MV-4-11 (cell line): ENCODE measurements at regions not wholly inside any gene's neighbourhood (a gene's known extent, or its start where the extent isn't known, plus 50 kb on each side); places are given as distances from the start of the nearest gene placed in this dataset.
A peak's percentile ranks its signal among the peaks of the same experiment; 100 is the strongest.
"Not testable (repeated sequence)": the region's sequence is repeated elsewhere in the genome, so short reads cannot be mapped to it uniquely, and the experiment has no call there.

Experiments
- DNase-seq: peaks from one replicate; lab custom pipeline; 2025; lab: John Stamatoyannopoulos, UW

DNA sequence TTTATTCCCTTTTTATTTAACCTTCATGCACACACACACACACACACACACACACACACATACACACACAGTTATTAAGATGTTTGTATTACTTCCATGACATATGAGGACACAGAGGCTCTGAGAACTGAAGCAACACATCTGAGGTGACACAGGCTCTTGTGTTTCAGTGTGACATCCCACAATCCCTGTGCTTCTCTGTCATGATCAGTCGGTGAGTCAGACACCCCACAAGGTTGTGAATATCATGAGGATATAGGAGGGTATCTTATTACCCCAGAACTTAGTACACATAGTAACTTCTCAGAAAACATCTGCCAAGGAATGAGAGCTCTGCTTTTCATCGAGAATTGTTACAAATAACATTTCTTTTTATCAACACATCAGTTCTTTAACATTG lies 459.3 kb downstream of the PLPP3 start:
- no peak for DNase-seq

DNA sequence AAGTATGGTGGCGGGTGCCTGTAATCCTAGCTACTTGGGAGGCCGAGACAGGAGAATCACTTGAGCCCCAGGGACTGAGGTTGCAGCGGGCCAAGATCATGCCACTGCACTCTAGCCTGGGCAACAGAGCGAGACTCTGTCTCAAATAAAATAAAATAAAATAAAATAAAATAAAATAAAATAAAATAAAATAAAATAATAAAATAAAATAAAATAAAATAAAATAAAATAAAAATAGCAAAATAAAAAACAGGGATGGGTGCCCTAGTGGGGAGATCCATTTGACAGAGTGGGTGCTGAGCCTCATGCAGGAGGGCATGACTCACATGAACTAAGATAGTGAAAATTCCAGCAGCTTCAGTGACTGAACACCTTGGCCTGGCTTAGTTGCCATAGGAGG lies 460.7 kb downstream of the PLPP3 start:
- not testable (repeated sequence) for DNase-seq

DNA sequence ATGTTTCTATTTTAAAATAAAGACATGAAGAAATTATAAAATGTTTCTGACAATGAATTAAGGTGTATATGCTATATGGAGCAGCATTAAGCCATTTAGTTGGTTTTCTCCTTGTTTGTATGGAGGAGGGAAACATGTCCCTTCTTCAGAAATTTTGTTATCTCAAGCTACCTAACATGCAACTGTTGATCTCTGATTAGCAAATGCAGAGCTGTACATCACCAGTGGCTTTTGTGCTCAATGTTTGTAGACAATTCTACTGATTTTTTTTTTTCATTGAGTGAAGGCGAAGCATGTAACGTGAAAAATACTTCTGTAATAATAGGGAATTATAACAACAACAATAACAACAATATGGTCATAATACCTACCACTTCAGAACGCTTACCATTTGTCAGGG lies 463.7 kb downstream of the PLPP3 start:
- DNase-seq: no peak

DNA sequence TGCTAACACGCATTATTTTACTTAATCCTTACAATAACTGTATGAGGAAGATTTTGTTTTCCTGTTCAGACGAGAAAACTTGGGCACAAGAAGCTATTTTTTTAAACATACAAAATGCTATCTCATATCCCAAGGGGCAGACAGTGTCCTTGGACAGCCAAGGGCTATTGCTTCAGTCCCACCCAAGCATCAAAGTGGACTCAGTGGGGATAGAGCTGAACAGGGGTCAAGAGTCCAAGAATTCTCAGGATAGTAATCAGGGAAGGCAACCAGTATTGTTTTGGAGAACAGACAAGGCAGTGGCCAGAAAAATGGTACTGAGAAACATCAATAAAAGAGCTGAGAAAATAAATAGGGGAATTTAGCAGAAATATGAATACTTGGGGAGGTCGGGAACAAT lies 465.7 kb downstream of the PLPP3 start:
- no peak for DNase-seq

GRCh38 chr1:56107275-56107638 lies 472.1 kb downstream of the PLPP3 start:
- no peak for DNase-seq

- no peak for DNase-seq
These were observed 472.7 kb downstream of the PLPP3 start for GRCh38 chr1:56106531-56107274.

- no peak for DNase-seq
These were observed 474.0 kb downstream of the PLPP3 start for GRCh38 chr1:56105397-56105796.

- no peak for DNase-seq
These were observed 479.5 kb downstream of the PLPP3 start for GRCh38 chr1:56099766-56100265.

GRCh38 chr1:56098946-56099345 lies 480.4 kb downstream of the PLPP3 start:
- DNase-seq: no peak

- no peak for DNase-seq
These were observed 481.6 kb downstream of the PLPP3 start for GRCh38 chr1:56097713-56098112.

- DNase-seq: no peak
These were observed 483.4 kb downstream of the PLPP3 start for GRCh38 chr1:56095696-56096665.

DNA sequence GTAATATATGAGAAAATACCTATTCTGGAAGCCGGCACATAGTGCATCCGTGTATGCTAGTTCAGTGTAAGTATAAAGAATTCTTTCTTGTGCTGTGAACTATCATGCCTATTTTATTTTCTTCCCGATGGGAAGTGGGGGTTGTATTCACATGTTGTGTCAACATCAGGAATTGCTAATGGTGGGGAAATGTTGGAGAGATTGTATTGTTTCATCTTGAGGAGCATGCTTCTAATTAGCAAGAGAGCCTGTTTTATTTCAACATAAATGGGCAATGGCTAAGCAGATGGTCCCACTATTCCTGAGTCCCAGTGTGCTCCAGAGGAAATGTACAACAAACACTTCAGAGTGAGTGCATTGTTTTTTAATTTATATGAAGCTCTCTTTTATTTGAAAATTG lies 485.2 kb downstream of the PLPP3 start:
- no peak for DNase-seq

- no peak for DNase-seq
These were observed 486.4 kb downstream of the PLPP3 start for GRCh38 chr1:56092684-56093570.

- not testable (repeated sequence) for DNase-seq
These were observed 489.5 kb downstream of the PLPP3 start for GRCh38 chr1:56089826-56090225.

DNA sequence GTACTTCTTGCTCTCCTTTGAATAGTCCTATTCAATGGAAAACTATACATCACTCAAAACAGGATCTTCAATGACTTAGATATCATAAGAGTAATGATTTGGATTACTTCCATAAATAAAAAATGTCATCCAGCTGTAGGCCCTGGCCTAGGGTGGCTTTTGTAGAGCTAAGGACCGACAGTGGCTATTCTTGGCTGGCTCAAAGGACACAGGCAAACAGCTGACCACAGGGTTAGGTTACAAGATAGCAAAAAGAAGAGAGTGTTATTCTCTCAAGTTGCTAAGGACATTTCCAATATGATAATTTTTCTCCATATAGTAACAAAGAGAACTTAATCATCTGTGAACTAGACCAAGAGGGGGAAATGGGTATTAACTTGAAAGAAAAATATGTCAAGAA lies 495.1 kb downstream of the PLPP3 start:
- no peak for DNase-seq

- DNase-seq: no peak
These were observed 497.6 kb downstream of the PLPP3 start for GRCh38 chr1:56081736-56082135.

DNA sequence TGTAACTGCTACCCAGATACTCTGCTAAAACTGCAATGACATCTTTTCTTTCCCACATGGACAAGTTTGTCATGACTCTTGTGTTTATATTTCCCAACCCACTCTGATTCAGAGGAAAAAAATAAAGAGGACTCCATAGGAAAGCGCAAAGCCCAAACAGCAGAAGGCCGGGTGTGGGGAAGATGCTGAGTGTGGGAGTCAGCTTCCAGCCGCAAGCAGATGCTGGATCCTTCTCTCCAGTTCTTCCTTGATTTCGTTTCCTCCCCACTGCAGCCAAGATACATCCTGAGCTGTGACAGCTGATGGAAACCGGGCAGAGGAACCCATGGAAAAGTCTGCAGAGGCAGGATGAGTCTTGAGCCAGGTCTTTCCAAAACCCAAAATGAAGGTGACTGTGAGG lies 498.2 kb downstream of the PLPP3 start:
- no peak for DNase-seq

- DNase-seq: peak; percentile 2
These were observed 499.2 kb downstream of the PLPP3 start for GRCh38 chr1:56080123-56080522.

DNA sequence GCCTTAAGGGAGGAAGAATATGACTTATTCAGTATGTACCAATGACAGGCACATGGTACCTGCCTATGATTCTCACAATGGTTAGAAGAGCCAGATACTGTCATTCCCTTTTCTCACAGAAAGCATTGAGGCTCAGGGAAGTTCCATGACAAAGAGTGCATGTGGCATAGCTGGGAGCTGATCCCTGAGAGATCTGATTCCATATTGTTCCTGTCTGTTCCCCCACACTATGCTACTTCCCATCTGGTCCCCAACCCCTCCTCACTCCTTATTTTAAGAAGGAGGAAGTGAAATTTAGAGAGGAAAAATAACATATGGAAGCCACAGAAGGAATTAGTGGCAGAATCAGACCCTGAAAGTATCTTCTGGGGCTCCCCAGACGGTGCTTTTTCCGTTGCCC lies 500.0 kb downstream of the PLPP3 start:
- peak; percentile 36 for DNase-seq

DNA sequence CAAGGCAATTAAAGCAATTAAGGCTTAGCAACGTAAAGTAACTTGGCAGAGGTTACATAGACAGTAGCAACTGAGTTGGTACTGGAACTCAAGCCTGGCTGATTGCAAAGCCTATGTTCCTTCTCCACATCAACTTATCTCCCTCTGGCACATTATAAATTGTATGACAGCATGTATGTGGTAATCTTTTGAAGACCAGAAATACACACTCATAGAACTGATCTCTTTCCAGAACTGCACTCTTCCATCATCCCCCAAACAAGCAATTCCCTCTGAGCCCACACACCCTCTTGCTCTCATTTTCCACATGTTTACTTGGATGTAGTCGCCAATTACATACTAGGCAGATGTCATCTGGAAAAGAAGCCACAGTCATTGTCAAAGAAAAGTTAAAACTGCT lies 502.2 kb downstream of the PLPP3 start:
- no peak for DNase-seq

- no peak for DNase-seq
These were observed 505.2 kb downstream of the PLPP3 start for GRCh38 chr1:56074007-56074651.

- DNase-seq: no peak
These were observed 505.8 kb downstream of the PLPP3 start for GRCh38 chr1:56073614-56074006.
